CD4-positive, alpha-beta T cell (primary cell): ENCODE measurements at regions not wholly inside any gene's neighbourhood (a gene's known extent, or its start where the extent isn't known, plus 50 kb on each side); places are given as distances from the start of the nearest gene placed in this dataset.

ENCODE experiments used
- ATAC-seq: fragments of 200-7000 bp; cut with Tn5 transposase; one replicate; pipeline ENCODE4 v1.10.0; 2022; ENCODE audit warnings: mild to moderate bottlenecking; ENCODE audit not compliant: poor library complexity
- CTCF ChIA-PET: fragments of 350-600 bp; sonication (Branson Sonifier 250); formaldehyde crosslinking; loops from one replicate; lab custom pipeline; 2021; ENCODE audit warnings: antibody characterized with exemption, inconsistent platforms; lab: Charles Lee
- POLR2A ChIA-PET: fragments of 350-600 bp; sonication (Branson Sonifier 250); formaldehyde crosslinking; loops from one replicate; lab custom pipeline; 2021; ENCODE audit warnings: antibody characterized with exemption, inconsistent platforms; lab: Charles Lee
- DNase-seq, 14 experiments: peaks; one replicate each; pipeline ENCODE4 v3.0.0-alpha.2; 2013 to 2020; ENCODE audit warnings: mixed read lengths in 2 of 14
- H3K27ac ChIP-seq, 2 donors: one replicate each; pipeline versions ENCODE4 v1.5.1 to v1.7.0; 2013; ENCODE audit warnings: low read length in 2 of 2, low read depth in 1 of 2, mild to moderate bottlenecking in 1 of 2
- H3K27me3 ChIP-seq, 2 experiments: 1 replicate in 1 of 2; 2 replicates in 1 of 2; pipeline versions ENCODE4 v1.6.1 to v1.7.0; 2013; ENCODE audit warnings: low read length in 2 of 2, control low read depth in 1 of 2, mild to moderate bottlenecking in 1 of 2, moderate library complexity in 1 of 2; ENCODE audit not compliant: insufficient read depth in 2 of 2, control insufficient read depth in 1 of 2
- H3K36me3 ChIP-seq: one replicate; pipeline ENCODE4 v1.6.1; 2013; ENCODE audit warnings: low read length, control low read depth; ENCODE audit not compliant: insufficient read depth
- H3K4me1 ChIP-seq: one replicate; pipeline ENCODE4 v1.6.1; 2013; ENCODE audit warnings: low read length, control low read depth; ENCODE audit not compliant: insufficient read depth
- H3K4me3 ChIP-seq: one replicate; pipeline ENCODE4 v1.5.1; 2013; ENCODE audit warnings: mild to moderate bottlenecking, low read length, moderate library complexity
- H3K9me3 ChIP-seq, 2 experiments: 1 replicate in 1 of 2; 2 replicates in 1 of 2; pipeline versions ENCODE4 v1.6.1 to v1.7.0; 2013; ENCODE audit warnings: low read length in 2 of 2, mild to moderate bottlenecking in 2 of 2, control low read depth in 1 of 2, moderate library complexity in 1 of 2; ENCODE audit not compliant: control insufficient read depth in 1 of 2, insufficient read depth in 1 of 2
- H3K27ac Mint-ChIP-seq: one replicate; pipeline ENCODE4 v1.8.0; 2020; ENCODE audit warnings: mixed read lengths
- H3K27me3 Mint-ChIP-seq: one replicate; pipeline ENCODE4 v1.8.0; 2021; ENCODE audit warnings: mixed read lengths
- H3K36me3 Mint-ChIP-seq: one replicate; pipeline ENCODE4 v1.8.0; 2021; ENCODE audit warnings: low read depth, mixed read lengths
- H3K4me1 Mint-ChIP-seq: one replicate; pipeline ENCODE4 v1.8.0; 2021; ENCODE audit warnings: low read depth, mixed read lengths
- H3K4me3 Mint-ChIP-seq: one replicate; pipeline ENCODE4 v1.8.0; 2020; ENCODE audit warnings: mild to moderate bottlenecking, mixed read lengths
- H3K9me3 Mint-ChIP-seq: one replicate; pipeline ENCODE4 v1.8.0; 2020; ENCODE audit warnings: mixed read lengths
- intact Hi-C, 2 experiments: fragments of 100-400 bp; cut with DNase I in 1 of 2; cut with micrococcal nuclease in 1 of 2; formaldehyde crosslinking; loops; one replicate each; pipeline versions ENCODE4 v1.15.1 to v1.9.0; 2023 to 2025; cut with DNase I, micrococcal nuclease
- TF ChIP-seq, protein P1 (sequence below): fragments of 200-600 bp; IDR thresholded peaks from one replicate; pipeline ENCODE4 v1.8.0; 2022; ENCODE audit warnings: antibody characterized with exemption, mild to moderate bottlenecking

GRCh38 chr11:101199416-101199815 is 69.8 kb upstream of the PGR start:
- H3K4me3 ChIP-seq = no peak overlapping the region
- ChIA-PET POLR2A (no interaction called here), CTCF (no interaction called here)
- no peak overlapping the region for H3K27ac Mint-ChIP-seq
- TF ChIP-seq, protein P1, sequence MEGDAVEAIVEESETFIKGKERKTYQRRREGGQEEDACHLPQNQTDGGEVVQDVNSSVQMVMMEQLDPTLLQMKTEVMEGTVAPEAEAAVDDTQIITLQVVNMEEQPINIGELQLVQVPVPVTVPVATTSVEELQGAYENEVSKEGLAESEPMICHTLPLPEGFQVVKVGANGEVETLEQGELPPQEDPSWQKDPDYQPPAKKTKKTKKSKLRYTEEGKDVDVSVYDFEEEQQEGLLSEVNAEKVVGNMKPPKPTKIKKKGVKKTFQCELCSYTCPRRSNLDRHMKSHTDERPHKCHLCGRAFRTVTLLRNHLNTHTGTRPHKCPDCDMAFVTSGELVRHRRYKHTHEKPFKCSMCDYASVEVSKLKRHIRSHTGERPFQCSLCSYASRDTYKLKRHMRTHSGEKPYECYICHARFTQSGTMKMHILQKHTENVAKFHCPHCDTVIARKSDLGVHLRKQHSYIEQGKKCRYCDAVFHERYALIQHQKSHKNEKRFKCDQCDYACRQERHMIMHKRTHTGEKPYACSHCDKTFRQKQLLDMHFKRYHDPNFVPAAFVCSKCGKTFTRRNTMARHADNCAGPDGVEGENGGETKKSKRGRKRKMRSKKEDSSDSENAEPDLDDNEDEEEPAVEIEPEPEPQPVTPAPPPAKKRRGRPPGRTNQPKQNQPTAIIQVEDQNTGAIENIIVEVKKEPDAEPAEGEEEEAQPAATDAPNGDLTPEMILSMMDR = no peak
- H3K9me3 Mint-ChIP-seq = peaks cover 6% of the 10 kb centered on the region
- H3K36me3 Mint-ChIP-seq = no peaks in the 10 kb centered on the region
- no peak overlapping the region for H3K4me3 Mint-ChIP-seq
- H3K9me3 ChIP-seq = peaks cover 0 to 3% of the 10 kb centered on the region in 2 experiments
- no peak overlapping the region for H3K27ac ChIP-seq
- H3K27me3 Mint-ChIP-seq = no peaks in the 10 kb centered on the region
- DNase-seq = no peak
- no peaks in the 10 kb centered on the region for H3K4me1 ChIP-seq
- no peaks in the 10 kb centered on the region for H3K4me1 Mint-ChIP-seq
- no peak for ATAC-seq
- H3K27me3 ChIP-seq = no peaks in the 10 kb centered on the region
- intact Hi-C loops = no loop called here
- no peaks in the 10 kb centered on the region for H3K36me3 ChIP-seq

- Histone ChIP-seq H3K36me3 (no peaks in the 10 kb centered on the region), H3K27me3 (no peaks in the 10 kb centered on the region), H3K27ac (no peak overlapping the region), H3K4me1 (no peaks in the 10 kb centered on the region), H3K9me3 (peaks cover 0 to 3% of the 10 kb centered on the region in 2 experiments), H3K4me3 (no peak overlapping the region)
- ChIA-PET CTCF (no interaction called here), POLR2A (no interaction called here)
- Mint-ChIP-seq H3K9me3 (peaks cover 5% of the 10 kb centered on the region), H3K27ac (no peak overlapping the region), H3K4me3 (no peak overlapping the region), H3K36me3 (no peaks in the 10 kb centered on the region), H3K4me1 (no peaks in the 10 kb centered on the region), H3K27me3 (no peaks in the 10 kb centered on the region)
- DNase-seq = no peak
- ATAC-seq = no peak
- intact Hi-C loops = no loop called here
- TF ChIP-seq, protein P1 = no peak
Measured at GRCh38 chr11:101195294-101195693, 65.7 kb upstream of the PGR start.

DNA sequence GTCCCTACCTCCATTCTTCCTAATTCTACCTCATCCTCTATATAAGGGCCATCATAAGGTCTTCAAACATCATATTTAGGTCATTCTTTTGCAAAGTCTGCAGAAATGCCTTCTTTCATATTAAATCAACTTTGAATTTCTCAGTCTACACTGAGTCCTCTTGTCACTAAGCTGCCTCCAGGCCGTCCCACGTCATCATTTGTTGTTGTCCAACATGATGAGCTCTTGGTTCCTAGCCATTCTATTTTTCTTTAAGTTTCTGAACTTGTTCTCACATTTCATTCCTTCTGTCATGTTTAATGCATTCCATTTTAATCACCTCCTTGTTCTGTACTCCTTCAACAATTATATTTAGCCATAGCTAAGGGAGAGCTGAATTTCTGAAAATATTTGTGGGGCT is 59.2 kb upstream of the PGR start:
- Mint-ChIP-seq H3K36me3 (no peaks in the 10 kb centered on the region), H3K27me3 (no peaks in the 10 kb centered on the region), H3K9me3 (peaks cover 3% of the 10 kb centered on the region), H3K4me3 (no peak overlapping the region), H3K27ac (no peak overlapping the region), H3K4me1 (no peaks in the 10 kb centered on the region)
- ChIA-PET POLR2A (no interaction called here), CTCF (no interaction called here)
- H3K27me3 ChIP-seq = no peaks in the 10 kb centered on the region
- DNase-seq (no peak), ATAC-seq (no peak)
- TF ChIP-seq, protein P1 = no peak
- peaks cover 0 to 3% of the 10 kb centered on the region in 2 experiments for H3K9me3 ChIP-seq
- intact Hi-C loops = no loop called here
- no peaks in the 10 kb centered on the region for H3K36me3 ChIP-seq
- no peak overlapping the region for H3K27ac ChIP-seq
- no peak overlapping the region for H3K4me3 ChIP-seq
- H3K4me1 ChIP-seq = no peaks in the 10 kb centered on the region
